ENCODE measurements at regions not wholly inside any gene's neighbourhood (a gene's known extent, or its start where the extent isn't known, plus 50 kb on each side); places are given as distances from the start of the nearest gene placed in this dataset.
"Not testable (repeated sequence)": the region's sequence is repeated elsewhere in the genome, so short reads cannot be mapped to it uniquely, and the experiment has no call there.

- not testable (repeated sequence) for DNase-seq (ENCODE audit: low read depth)
These were observed 160.7 kb upstream of the TRPM3 start for GRCh38 chr9:71282116-71282515.

GRCh38 chr9:71279151-71279739 lies 157.8 kb upstream of the TRPM3 start:
- DNase-seq (ENCODE audit: low read depth): no peak

- no peak for DNase-seq (ENCODE audit: low read depth)
These were observed 152.2 kb upstream of the TRPM3 start for GRCh38 chr9:71273613-71274012.

GRCh38 chr9:71271602-71272001 lies 150.2 kb upstream of the TRPM3 start:
- no peak for DNase-seq (ENCODE audit: low read depth)

GRCh38 chr9:71270554-71270953 lies 149.1 kb upstream of the TRPM3 start:
- DNase-seq (ENCODE audit: low read depth): peak; percentile 40

- no peak for DNase-seq (ENCODE audit: low read depth)
These were observed 148.4 kb upstream of the TRPM3 start for GRCh38 chr9:71269859-71270258.

GRCh38 chr9:71268871-71269635 lies 147.6 kb upstream of the TRPM3 start:
- DNase-seq (ENCODE audit: low read depth): no peak

- DNase-seq (ENCODE audit: low read depth): no peak
These were observed 142.0 kb upstream of the TRPM3 start for GRCh38 chr9:71263451-71263850.

GRCh38 chr9:71260419-71260818 lies 139.0 kb upstream of the TRPM3 start:
- not testable (repeated sequence) for DNase-seq (ENCODE audit: low read depth)

GRCh38 chr9:71254592-71255277 lies 133.3 kb upstream of the TRPM3 start:
- DNase-seq (ENCODE audit: low read depth): no peak

GRCh38 chr9:71253011-71253410 lies 131.6 kb upstream of the TRPM3 start:
- DNase-seq (ENCODE audit: low read depth): no peak

- DNase-seq (ENCODE audit: low read depth): no peak
These were observed 129.2 kb upstream of the TRPM3 start for GRCh38 chr9:71250581-71250980.

GRCh38 chr9:71249729-71250317 lies 128.4 kb upstream of the TRPM3 start:
- DNase-seq (ENCODE audit: low read depth): peak; percentile 50

- DNase-seq (ENCODE audit: low read depth): no peak
These were observed 124.2 kb upstream of the TRPM3 start for GRCh38 chr9:71245651-71246050.

- no peak for DNase-seq (ENCODE audit: low read depth)
These were observed 122.5 kb upstream of the TRPM3 start for GRCh38 chr9:71243951-71244350.

- DNase-seq (ENCODE audit: low read depth): no peak
These were observed 120.7 kb upstream of the TRPM3 start for GRCh38 chr9:71242081-71242480.

- no peak for DNase-seq (ENCODE audit: low read depth)
These were observed 115.6 kb upstream of the TRPM3 start for GRCh38 chr9:71237051-71237450.

- no peak for DNase-seq (ENCODE audit: low read depth)
These were observed 112.2 kb upstream of the TRPM3 start for GRCh38 chr9:71233646-71234045.

- no peak for DNase-seq (ENCODE audit: low read depth)
These were observed 102.6 kb upstream of the TRPM3 start for GRCh38 chr9:71223953-71224538.

- no peak for DNase-seq (ENCODE audit: low read depth)
These were observed 97.4 kb upstream of the TRPM3 start for GRCh38 chr9:71218774-71219173.

GRCh38 chr9:71213633-71214032 lies 92.2 kb upstream of the TRPM3 start:
- DNase-seq (ENCODE audit: low read depth): no peak

- DNase-seq (ENCODE audit: low read depth): no peak
These were observed 88.9 kb upstream of the TRPM3 start for GRCh38 chr9:71210326-71210725.

Measured in HT1080 (cell line).